ENCODE measurements at regions not wholly inside any gene's neighbourhood (a gene's known extent, or its start where the extent isn't known, plus 50 kb on each side); places are given as distances from the start of the nearest gene placed in this dataset.

DNA sequence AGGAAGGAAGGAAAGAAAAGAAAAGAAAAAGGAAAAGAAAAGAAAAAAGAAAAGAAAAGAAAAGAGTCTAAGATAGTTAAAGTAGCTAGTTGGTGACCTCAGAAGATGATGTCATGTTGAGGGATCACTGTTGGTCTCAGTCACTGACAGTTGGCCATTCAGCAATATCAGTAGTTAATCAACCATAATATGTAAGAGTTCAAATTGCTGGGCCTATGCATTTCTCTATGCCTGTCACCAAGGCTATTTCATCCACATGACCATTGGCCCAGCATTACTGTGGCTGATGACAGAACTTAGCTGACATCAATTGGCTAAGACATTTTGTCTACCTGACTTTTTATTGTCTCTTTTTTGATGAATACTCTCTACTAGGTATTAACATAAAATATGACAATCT lies 435.5 kb upstream of the CRIM1 start:
- no peak for TF ChIP-seq JUND (IDR thresholded peaks at IDR 0.05)
- no peak for TF ChIP-seq TAF1 (conservative IDR thresholded peaks at IDR 0.05)
- TF ChIP-seq, protein P1, sequence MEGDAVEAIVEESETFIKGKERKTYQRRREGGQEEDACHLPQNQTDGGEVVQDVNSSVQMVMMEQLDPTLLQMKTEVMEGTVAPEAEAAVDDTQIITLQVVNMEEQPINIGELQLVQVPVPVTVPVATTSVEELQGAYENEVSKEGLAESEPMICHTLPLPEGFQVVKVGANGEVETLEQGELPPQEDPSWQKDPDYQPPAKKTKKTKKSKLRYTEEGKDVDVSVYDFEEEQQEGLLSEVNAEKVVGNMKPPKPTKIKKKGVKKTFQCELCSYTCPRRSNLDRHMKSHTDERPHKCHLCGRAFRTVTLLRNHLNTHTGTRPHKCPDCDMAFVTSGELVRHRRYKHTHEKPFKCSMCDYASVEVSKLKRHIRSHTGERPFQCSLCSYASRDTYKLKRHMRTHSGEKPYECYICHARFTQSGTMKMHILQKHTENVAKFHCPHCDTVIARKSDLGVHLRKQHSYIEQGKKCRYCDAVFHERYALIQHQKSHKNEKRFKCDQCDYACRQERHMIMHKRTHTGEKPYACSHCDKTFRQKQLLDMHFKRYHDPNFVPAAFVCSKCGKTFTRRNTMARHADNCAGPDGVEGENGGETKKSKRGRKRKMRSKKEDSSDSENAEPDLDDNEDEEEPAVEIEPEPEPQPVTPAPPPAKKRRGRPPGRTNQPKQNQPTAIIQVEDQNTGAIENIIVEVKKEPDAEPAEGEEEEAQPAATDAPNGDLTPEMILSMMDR (IDR thresholded peaks at IDR 0.05; ENCODE audit: low read depth, low read length, missing input control): no peak
- no peak for TF ChIP-seq EGR1 (IDR thresholded peaks at IDR 0.05; ENCODE audit: low read depth in 2 of 2)
